Bone marrow (tissue), 2 donors: ENCODE measurements at regions not wholly inside any gene's neighbourhood (a gene's known extent, or its start where the extent isn't known, plus 50 kb on each side); places are given as distances from the start of the nearest gene placed in this dataset.

Source experiments
- DNase-seq, 2 donors: peaks; one replicate each; lab custom pipeline; 2025; lab: John Stamatoyannopoulos, UW

GRCh38 chr9:89999176-89999533 lies 394.3 kb downstream of the GADD45G start:
- no peak for DNase-seq

- DNase-seq = peak; percentile 16 to 67
Measured at GRCh38 chr9:89999534-90000370, 394.9 kb downstream of the GADD45G start.

GRCh38 chr9:90000925-90001324 lies 396.1 kb downstream of the GADD45G start:
- no peak for DNase-seq

GRCh38 chr9:90001747-90002146 lies 396.9 kb downstream of the GADD45G start:
- DNase-seq = no peak

DNA sequence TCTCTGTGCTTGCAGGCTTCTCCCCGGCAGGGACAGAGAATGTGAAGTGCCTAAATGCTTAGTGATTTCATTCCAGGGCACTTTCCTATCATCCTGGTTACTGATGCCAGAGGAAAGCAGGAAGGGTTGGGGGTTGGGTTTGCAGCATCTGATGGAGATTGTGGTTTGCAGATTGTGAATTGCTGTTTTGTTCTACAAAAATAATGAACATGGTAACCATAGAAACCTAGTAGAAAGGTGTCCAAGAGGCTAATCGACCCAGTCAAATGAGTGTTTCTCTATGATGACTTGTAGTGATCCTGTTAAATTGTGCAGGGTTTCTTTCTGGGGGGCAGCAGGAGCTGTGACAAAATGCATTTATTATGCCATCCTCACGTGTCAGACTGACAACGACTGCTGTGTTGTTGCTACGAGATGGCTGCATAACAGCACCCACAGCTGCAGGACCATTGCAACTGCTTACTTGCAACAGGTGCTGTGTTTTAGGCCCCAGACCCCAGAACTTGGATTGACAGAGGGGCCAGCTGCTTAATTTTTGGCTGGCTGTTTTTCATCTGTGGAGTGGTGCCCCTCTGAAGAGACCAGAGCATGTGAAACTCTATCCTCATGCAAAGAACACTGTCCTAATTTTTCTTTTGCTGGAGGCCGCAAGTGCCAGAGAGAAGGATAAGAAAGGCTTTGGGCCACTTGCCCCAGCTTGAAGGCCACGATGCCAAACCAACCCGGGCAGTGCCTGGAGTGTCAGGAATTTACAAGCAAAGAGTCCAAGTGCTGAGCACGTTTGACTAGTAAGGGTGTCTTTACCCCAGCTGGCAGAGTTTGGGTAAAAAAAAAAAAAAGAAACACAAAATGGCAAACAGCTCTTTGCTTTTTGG lies 397.8 kb downstream of the GADD45G start:
- DNase-seq = no peak

DNA sequence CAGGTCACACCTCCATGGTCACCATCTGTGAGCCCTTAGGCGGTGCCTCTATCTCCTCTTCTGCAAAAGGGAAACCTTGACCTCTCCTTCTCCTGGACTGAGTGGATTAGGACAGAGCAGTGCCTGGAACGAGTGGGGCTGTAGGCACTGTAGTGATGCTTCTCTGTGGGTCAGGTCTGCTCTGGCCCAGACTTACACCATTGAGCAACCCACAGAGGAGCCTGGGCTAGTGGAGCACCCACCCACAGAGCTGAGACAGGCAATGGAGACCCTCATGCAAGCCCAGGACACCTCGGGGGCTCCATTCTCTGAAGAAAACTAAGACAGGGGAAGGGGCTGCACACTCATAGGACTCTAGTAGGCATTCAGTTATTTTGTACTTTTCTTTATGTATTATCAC lies 400.6 kb downstream of the GADD45G start:
- DNase-seq = no peak

DNA sequence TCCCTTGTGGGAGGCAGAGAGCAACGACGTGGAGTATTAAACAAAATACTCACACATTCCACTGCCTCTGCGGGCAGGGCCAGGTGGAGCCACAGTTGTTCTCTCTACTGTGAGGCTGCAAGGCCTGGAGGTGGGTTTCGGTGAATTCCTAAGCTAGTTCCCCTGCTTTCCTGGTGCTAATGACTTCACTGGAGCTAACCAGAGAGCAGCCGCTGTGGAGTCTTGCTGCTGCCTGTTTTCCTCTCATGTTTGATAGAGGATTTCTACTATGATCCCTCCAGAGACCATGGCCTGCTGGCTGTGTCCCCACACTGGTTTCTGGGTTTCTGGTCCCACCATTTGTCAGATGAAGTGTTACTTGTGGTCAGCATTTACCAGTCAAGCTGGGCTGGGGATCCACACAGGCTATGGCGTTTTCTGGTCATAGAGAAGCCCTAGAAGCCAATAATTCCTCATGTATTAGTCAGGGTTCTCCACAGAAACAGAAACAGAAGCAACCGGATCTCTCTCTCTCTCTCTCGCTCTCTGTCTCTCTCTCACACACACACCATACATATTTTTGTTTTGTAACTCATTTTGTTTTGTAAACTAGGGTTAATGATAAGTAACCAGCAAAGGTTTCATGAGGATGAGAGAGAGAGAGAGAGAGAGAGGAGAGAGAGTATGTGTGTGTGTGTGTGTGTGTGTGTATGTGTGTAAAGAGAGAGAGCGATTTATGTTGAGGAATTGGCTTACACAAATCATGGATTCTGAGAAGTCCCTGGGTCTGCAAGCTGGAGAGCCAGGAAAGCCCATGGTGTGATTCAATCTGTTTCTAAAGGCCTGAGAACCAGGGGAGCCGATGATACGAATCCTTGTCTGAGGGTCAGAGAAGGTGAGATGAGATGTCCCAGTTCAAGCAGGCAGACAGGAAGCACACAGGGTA lies 403.0 kb downstream of the GADD45G start:
- no peak for DNase-seq

- DNase-seq = peak in 1 of 2 donors; percentile 54
Measured at GRCh38 chr9:90009447-90009846, 404.6 kb downstream of the GADD45G start.

GRCh38 chr9:90010793-90011192 lies 406.0 kb downstream of the GADD45G start:
- no peak for DNase-seq

- no peak for DNase-seq
Measured at GRCh38 chr9:90012949-90013348, 408.1 kb downstream of the GADD45G start.

GRCh38 chr9:90013778-90014177 lies 409.0 kb downstream of the GADD45G start:
- DNase-seq = no peak

- DNase-seq = no peak
Measured at GRCh38 chr9:90014421-90014820, 409.6 kb downstream of the GADD45G start.

- DNase-seq = no peak
Measured at GRCh38 chr9:90016272-90016671, 411.5 kb downstream of the GADD45G start.

DNA sequence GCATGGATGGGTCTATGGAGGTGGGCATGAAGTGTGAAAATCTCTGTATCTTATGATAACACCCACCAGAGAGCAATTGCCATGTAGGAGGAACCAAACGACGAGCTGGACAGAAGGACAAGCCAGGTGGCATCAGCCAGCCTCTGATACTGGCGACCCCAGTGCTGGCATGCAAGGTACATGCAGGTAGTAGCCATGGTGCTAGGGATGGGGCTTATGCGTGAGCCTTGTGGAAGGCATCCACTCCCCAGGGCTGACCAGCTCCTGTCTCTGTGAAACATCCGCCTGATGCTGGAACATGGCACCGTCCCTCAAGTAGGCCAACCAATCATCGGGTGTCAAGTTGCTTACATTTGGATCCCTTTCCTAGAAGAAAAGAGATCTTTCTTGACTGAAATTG lies 412.9 kb downstream of the GADD45G start:
- no peak for DNase-seq

GRCh38 chr9:90018688-90019087 lies 413.9 kb downstream of the GADD45G start:
- no peak for DNase-seq

- no peak for DNase-seq
Measured at GRCh38 chr9:90019626-90020025, 414.8 kb downstream of the GADD45G start.

GRCh38 chr9:90020276-90020871 lies 415.6 kb downstream of the GADD45G start:
- no peak for DNase-seq

- DNase-seq = no peak
Measured at GRCh38 chr9:90021216-90021906, 416.5 kb downstream of the GADD45G start.

DNA sequence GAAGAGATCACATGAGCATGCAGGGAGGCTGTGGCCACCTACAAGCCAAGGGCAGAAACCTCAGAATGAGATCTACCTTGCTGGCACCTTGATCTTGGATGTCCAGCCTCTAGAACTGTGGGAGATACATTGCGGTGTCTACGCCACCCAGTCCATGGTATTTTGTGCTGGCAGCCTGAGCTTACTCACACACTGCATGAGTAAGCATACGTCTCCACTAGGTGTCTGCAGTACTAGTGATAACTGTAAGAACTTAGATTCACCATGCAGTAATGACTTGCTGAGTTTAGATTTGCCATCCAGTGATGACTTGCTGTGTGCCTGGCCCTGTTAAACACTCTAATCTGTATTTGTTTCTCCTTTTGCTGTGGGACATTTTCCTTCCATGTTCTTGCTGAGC lies 417.7 kb downstream of the GADD45G start:
- DNase-seq = no peak

GRCh38 chr9:90023861-90024260 lies 419.0 kb downstream of the GADD45G start:
- no peak for DNase-seq

DNA sequence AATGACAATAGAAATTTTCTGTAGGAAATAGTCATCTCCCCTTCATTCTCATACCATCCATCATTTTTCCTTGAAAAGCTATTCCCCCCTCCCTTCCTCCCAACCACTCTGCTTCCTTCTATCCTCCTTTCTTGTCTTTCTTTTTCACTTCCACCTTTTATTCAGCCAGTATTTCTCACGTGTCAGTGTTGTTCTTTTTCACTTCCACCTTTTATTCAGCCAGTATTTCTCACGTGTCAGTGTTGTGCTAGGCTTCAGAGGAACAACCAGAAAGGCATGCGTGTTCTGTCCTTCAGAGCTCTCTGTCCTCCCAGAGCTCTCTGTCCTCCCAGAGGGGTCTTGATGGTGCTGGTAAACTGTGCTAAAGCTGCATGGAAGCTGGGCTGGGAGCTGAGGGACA lies 419.6 kb downstream of the GADD45G start:
- no peak for DNase-seq
